HepG2 (cell line): ENCODE measurements at regions not wholly inside any gene's neighbourhood (a gene's known extent, or its start where the extent isn't known, plus 50 kb on each side); places are given as distances from the start of the nearest gene placed in this dataset.

Experiments used
- ATAC-seq: fragments of 200-7000 bp; cut with Tn5 transposase; 3 replicates; pipeline ENCODE4 v1.9.1; 2020; ENCODE audit warnings: mild to moderate bottlenecking, moderate library complexity
- BruUV-seq: library from RNA; stranded (reverse); fragments of 400-500 nt; replicated peaks from 2 replicates; lab custom pipeline; 2021; lab: Mats Ljungman, UMichigan
- CTCF ChIA-PET: fragments of 300-600 bp; formaldehyde crosslinking; extraction: SDS; loops from one replicate; lab custom pipeline; 2021; ENCODE audit warnings: low total read pairs, inconsistent platforms, low intra/inter-chr PET ratio; lab: Yijun Ruan, JAX
- POLR2A ChIA-PET: fragments of 350-600 bp; sonication (Branson Sonifier 250); formaldehyde crosslinking; loops from one replicate; lab custom pipeline; 2020; ENCODE audit warnings: antibody characterized with exemption, inconsistent platforms; lab: Yijun Ruan, JAX
- DNase-seq: peaks from one replicate; pipeline ENCODE4 v3.0.0-alpha.2; 2015; ENCODE audit warnings: low spot score
- FAIRE-seq: peaks from 3 replicates; lab custom pipeline; 2011; peaks lifted over from hg19 to GRCh38; lab: Jason Lieb, UNC
- H2AFZ ChIP-seq: one replicate; pipeline ENCODE4 v1.6.1; 2011; ENCODE audit warnings: low read length, inconsistent platforms
- H3K27ac ChIP-seq: fragments of 300-600 bp; 3 replicates; pipeline ENCODE4 v1.8.0; 2011; ENCODE audit warnings: mixed run types, mild to moderate bottlenecking, mixed read lengths, low read length, inconsistent platforms; ENCODE audit not compliant: insufficient read depth; ENCODE audit errors: extremely low read length
- H3K27me3 ChIP-seq, 2 experiments: fragments of 200-600 bp in 1 of 2; 2 replicates in 1 of 2; 3 replicates in 1 of 2; pipeline versions ENCODE4 v1.6.0 to v1.8.0; 2011; ENCODE audit warnings: low read length in 2 of 2, mild to moderate bottlenecking in 2 of 2, moderate library complexity in 2 of 2, inconsistent platforms in 1 of 2; ENCODE audit not compliant: insufficient read depth in 2 of 2, control insufficient read depth in 1 of 2
- H3K36me3 ChIP-seq, 2 experiments: fragments of 200-600 bp in 1 of 2; replicated peaks in 1 of 2; 2 replicates in 1 of 2; 3 replicates in 1 of 2; pipeline versions ENCODE4 v1.5.1 to v1.8.0; 2011; ENCODE audit warnings: low read length in 2 of 2, inconsistent platforms in 1 of 2; ENCODE audit not compliant: insufficient read depth in 2 of 2, control insufficient read depth in 1 of 2
- H3K4me1 ChIP-seq: 2 replicates; pipeline ENCODE4 v1.5.1; 2012; ENCODE audit warnings: low read length, inconsistent platforms; ENCODE audit not compliant: insufficient read depth
- H3K4me2 ChIP-seq: 2 replicates; pipeline ENCODE4 v1.6.0; 2011; ENCODE audit warnings: low read depth, low read length, inconsistent platforms
- H3K4me3 ChIP-seq, 3 experiments: fragments of 200-600 bp in 1 of 3; sonication (generic), shearing (Covaris generic) in 1 of 3; replicated peaks in 1 of 3; 2 replicates each; pipeline ENCODE4 v1.5.1; 2011 to 2016; ENCODE audit warnings: low read length in 3 of 3, inconsistent platforms in 2 of 3, low read depth in 2 of 3, mild to moderate bottlenecking in 2 of 3, control low read depth in 1 of 3, mixed read lengths in 1 of 3; ENCODE audit not compliant: insufficient read depth in 1 of 3
- H3K79me2 ChIP-seq: one replicate; pipeline ENCODE4 v1.6.1; 2011; ENCODE audit warnings: low read length, inconsistent platforms; ENCODE audit not compliant: insufficient read depth
- H3K9ac ChIP-seq: 2 replicates; pipeline ENCODE4 v1.6.0; 2011; ENCODE audit warnings: mild to moderate bottlenecking, low read depth, low read length, inconsistent platforms; ENCODE audit not compliant: insufficient read depth
- H3K9me3 ChIP-seq: 2 replicates; pipeline ENCODE4 v1.5.1; 2012; ENCODE audit warnings: mild to moderate bottlenecking, low read length
- H4K20me1 ChIP-seq: 2 replicates; pipeline ENCODE4 v1.6.0; 2011; ENCODE audit warnings: inconsistent platforms, mild to moderate bottlenecking, low read length, moderate library complexity; ENCODE audit not compliant: insufficient read depth
- BCL6 ChIP-seq: IDR thresholded peaks from 2 replicates; pipeline ENCODE4 v1.6.1; 2016; ENCODE audit warnings: missing genetic modification reagents, missing compliant biosample characterization
- CREB1 ChIP-seq, 2 experiments: fragments of 450-650 bp in 1 of 2; IDR thresholded peaks; 2 replicates each; pipeline ENCODE4 v1.6.1; 2016 to 2017; ENCODE audit warnings: control low read depth in 1 of 2, mild to moderate bottlenecking in 1 of 2, missing compliant biosample characterization in 1 of 2, missing genetic modification characterization in 1 of 2
- GABPA ChIP-seq, 2 experiments: IDR thresholded peaks; 2 replicates each; pipeline ENCODE4 v1.6.1; 2011 to 2016; ENCODE audit warnings: low read depth in 2 of 2, low read length in 1 of 2, missing biosample characterization in 1 of 2, missing genetic modification characterization in 1 of 2
- HES4 ChIP-seq: sonication (generic); formaldehyde crosslinking; IDR thresholded peaks from 2 replicates; pipeline ENCODE4 v1.9.0; 2021; ENCODE audit warnings: mild to moderate bottlenecking, missing genetic modification reagents, borderline replicate concordance
- HMG20B ChIP-seq: conservative IDR thresholded peaks from 2 replicates; pipeline ENCODE4 v1.6.1; 2016; ENCODE audit warnings: missing genetic modification reagents, missing compliant biosample characterization
- MBNL3 ChIP-seq: fragments of 250-450 bp; sonication (Bioruptor Pico); conservative IDR thresholded peaks from 2 replicates; pipeline ENCODE4 v1.8.0; 2022; ENCODE audit warnings: mild to moderate bottlenecking, inconsistent platforms
- MEF2D ChIP-seq: sonication (generic); formaldehyde crosslinking; IDR thresholded peaks from 2 replicates; pipeline ENCODE4 v1.5.1; 2020; ENCODE audit warnings: mild to moderate bottlenecking, missing genetic modification reagents
- MLLT10 ChIP-seq: sonication (generic); formaldehyde crosslinking; IDR thresholded peaks from 2 replicates; pipeline ENCODE4 v1.4.0; 2020; ENCODE audit warnings: missing genetic modification reagents
- PITX1 ChIP-seq: sonication (generic); formaldehyde crosslinking; IDR thresholded peaks from 2 replicates; pipeline ENCODE4 v1.5.1; 2020; ENCODE audit warnings: mild to moderate bottlenecking, missing genetic modification reagents
- RXRA ChIP-seq: sonication (generic); formaldehyde crosslinking; IDR thresholded peaks from 2 replicates; pipeline ENCODE4 v1.5.1; 2020; ENCODE audit warnings: missing genetic modification reagents
- SIX1 ChIP-seq: sonication (generic); formaldehyde crosslinking; IDR thresholded peaks from 2 replicates; pipeline ENCODE4 v1.4.0; 2020; ENCODE audit warnings: missing genetic modification reagents, borderline replicate concordance
- ZC3H13 ChIP-seq: sonication (generic); formaldehyde crosslinking; IDR thresholded peaks from 2 replicates; pipeline ENCODE4 v1.8.1; 2023; ENCODE audit warnings: mild to moderate bottlenecking, missing genetic modification reagents, moderate library complexity
- ZFP36L1 ChIP-seq: sonication (generic); formaldehyde crosslinking; IDR thresholded peaks from 2 replicates; pipeline ENCODE4 v1.8.0; 2022; ENCODE audit warnings: mild to moderate bottlenecking, missing genetic modification reagents, moderate library complexity
- ZNF234 ChIP-seq: sonication (generic); formaldehyde crosslinking; conservative IDR thresholded peaks from 2 replicates; pipeline ENCODE4 v1.5.1; 2020; ENCODE audit warnings: mild to moderate bottlenecking, missing genetic modification reagents
- ZNF263 ChIP-seq: sonication (generic); formaldehyde crosslinking; IDR thresholded peaks from 2 replicates; pipeline ENCODE4 v1.4.0; 2020; ENCODE audit warnings: missing genetic modification reagents
- ZNF747 ChIP-seq: sonication (generic); formaldehyde crosslinking; IDR thresholded peaks from 2 replicates; pipeline ENCODE4 v1.8.1; 2023; ENCODE audit warnings: missing genetic modification reagents, mild to moderate bottlenecking, borderline replicate concordance
- WGBS: methylation state at CpG from one replicate; pipeline ENCODE4 v1.1.6; 2017; ENCODE audit warnings: low lambda C conversion rate; 5-methylcytosine and 5-hydroxymethylcytosine counted together
- in situ Hi-C: cut with HindIII; loops from 2 replicates; pipeline ENCODE4 v1.10.0; 2017; ENCODE audit warnings: low pct_unique_long_range_greater_than_20kb; ENCODE audit not compliant: extremely low pct_ligation_motif_present
- intact Hi-C: fragments of 100-400 bp; cut with micrococcal nuclease; formaldehyde crosslinking; loops from one replicate; pipeline ENCODE4 v1.10.0; 2022; ENCODE audit not compliant: unreplicated experiment
- TF ChIP-seq, protein P1 (sequence below): IDR thresholded peaks from 2 replicates; pipeline ENCODE4 v1.6.1; 2016; ENCODE audit warnings: low read depth, control low read depth

DNA sequence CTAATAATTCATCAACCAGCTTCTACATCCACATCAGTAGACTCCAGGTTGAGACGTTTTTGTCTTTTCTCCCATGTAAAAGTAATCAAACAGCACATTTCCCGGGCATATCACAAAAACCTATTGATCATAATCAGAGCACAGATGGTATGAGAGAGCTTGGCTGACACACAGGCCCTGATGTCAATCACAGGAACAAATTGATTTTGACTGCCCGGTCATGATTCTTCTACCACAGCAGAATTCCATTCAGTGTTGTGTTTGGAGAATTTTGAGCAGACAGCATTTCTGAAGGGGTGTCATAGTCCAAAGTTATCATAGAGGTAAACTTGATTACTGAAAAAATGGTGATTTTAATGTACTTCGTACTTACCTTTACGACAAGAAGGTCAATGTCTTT, 351.1 kb downstream of the ZSWIM6 start:
- ATAC-seq (no peak), FAIRE-seq (no peak), DNase-seq (no peak)
- H3K4me1 ChIP-seq, result no peaks in the 10 kb centered on the region
- ChIA-PET POLR2A (no interaction called here), CTCF (no interaction called here)
- no peak for TF ChIP-seq BCL6 (CRISPR knock-in tag)
- no peak for TF ChIP-seq ZFP36L1 (CRISPR knock-in tag)
- no peak for TF ChIP-seq GABPA (IDR thresholded peaks at IDR 0.05; ENCODE audit: low read depth, low read length)
- no peak for TF ChIP-seq GABPA (CRISPR knock-in tag; IDR thresholded peaks at IDR 0.05; ENCODE audit: low read depth)
- TF ChIP-seq ZNF234 (CRISPR knock-in tag), result no peak
- no peak for TF ChIP-seq MBNL3 (CRISPR knock-in tag)
- no peak for TF ChIP-seq HES4 (CRISPR knock-in tag)
- TF ChIP-seq MLLT10 (CRISPR knock-in tag), result no peak
- no peak for TF ChIP-seq RXRA (CRISPR knock-in tag)
- TF ChIP-seq SIX1 (CRISPR knock-in tag), result no peak
- TF ChIP-seq ZNF263 (CRISPR knock-in tag), result no peak
- TF ChIP-seq, protein P1, sequence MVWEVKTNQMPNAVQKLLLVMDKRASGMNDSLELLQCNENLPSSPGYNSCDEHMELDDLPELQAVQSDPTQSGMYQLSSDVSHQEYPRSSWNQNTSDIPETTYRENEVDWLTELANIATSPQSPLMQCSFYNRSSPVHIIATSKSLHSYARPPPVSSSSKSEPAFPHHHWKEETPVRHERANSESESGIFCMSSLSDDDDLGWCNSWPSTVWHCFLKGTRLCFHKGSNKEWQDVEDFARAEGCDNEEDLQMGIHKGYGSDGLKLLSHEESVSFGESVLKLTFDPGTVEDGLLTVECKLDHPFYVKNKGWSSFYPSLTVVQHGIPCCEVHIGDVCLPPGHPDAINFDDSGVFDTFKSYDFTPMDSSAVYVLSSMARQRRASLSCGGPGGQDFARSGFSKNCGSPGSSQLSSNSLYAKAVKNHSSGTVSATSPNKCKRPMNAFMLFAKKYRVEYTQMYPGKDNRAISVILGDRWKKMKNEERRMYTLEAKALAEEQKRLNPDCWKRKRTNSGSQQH (CRISPR knock-in tag), result no peak
- TF ChIP-seq ZNF747 (CRISPR knock-in tag), result no peak
- TF ChIP-seq MEF2D, result no peak
- TF ChIP-seq PITX1 (CRISPR knock-in tag), result no peak
- TF ChIP-seq CREB1 (IDR thresholded peaks at IDR 0.05), result no peak
- TF ChIP-seq CREB1 (CRISPR knock-in tag; IDR thresholded peaks at IDR 0.05), result no peak
- no peak for TF ChIP-seq HMG20B
- TF ChIP-seq ZC3H13 (CRISPR knock-in tag), result no peak
- no peaks in the 10 kb centered on the region for H3K79me2 ChIP-seq
- no peak overlapping the region for H2AFZ ChIP-seq
- in situ Hi-C loops (no loop called here), intact Hi-C loops (no loop called here)
- H3K27me3 ChIP-seq, result no peaks in the 10 kb centered on the region
- H3K9me3 ChIP-seq, result no peaks in the 10 kb centered on the region
- WGBS, result under 1% methylated on average over 5 of the region's 5 CpGs
- H3K4me2 ChIP-seq, result no peak overlapping the region
- no TSS peak for BruUV-seq
- no peak overlapping the region for H3K27ac ChIP-seq
- no peak overlapping the region for H3K9ac ChIP-seq
- no peak overlapping the region for H3K4me3 ChIP-seq
- no peaks in the 10 kb centered on the region for H4K20me1 ChIP-seq
- H3K36me3 ChIP-seq, result no peaks in the 10 kb centered on the region
